ENCODE measurements at regions not wholly inside any gene's neighbourhood (a gene's known extent, or its start where the extent isn't known, plus 50 kb on each side); places are given as distances from the start of the nearest gene placed in this dataset.
A peak's percentile ranks its signal among the peaks of the same experiment; 100 is the strongest.
"Not testable (repeated sequence)": the region's sequence is repeated elsewhere in the genome, so short reads cannot be mapped to it uniquely, and the experiment has no call there.

DNA sequence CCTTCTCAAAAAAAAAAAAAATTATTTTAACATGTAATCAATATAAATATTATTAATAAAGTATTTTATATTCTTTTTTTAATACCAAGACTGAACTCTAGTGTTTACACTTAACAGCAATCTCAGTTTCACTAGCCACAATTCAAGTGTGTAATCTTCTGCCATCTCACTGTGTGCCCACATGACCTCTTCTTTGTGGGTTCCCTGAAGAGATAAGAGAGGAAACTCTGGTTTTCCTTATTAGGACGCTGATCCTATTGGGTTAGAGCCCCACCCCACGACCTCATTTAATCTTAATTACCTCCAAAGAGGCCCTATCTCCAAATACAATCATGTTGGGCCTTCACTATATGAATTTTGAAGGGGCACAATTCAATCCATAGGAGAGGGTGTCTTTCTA is 177.6 kb downstream of the STK31 start:
- DNase-seq (ENCODE audit: low read depth), result no peak

DNA sequence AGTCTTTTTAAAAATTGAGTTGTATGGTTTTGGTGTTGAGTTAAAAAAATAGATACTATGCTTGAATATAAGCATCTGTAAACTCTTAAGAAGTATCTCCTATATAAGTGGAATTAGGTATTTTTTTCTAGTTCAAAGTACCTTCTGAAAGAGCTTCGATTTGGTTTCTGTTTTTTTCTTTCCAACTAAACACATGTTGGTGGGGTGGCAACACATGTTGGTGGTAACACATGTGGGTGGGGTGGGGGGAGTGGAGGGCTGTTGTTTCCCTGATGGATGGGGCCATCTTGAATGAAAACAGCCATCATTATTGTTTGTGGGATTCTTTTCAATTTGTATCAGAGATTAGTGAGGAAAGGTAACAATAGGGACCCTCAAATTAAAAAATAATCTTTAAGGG is 178.9 kb downstream of the STK31 start:
- DNase-seq (ENCODE audit: low read depth), result no peak

DNA sequence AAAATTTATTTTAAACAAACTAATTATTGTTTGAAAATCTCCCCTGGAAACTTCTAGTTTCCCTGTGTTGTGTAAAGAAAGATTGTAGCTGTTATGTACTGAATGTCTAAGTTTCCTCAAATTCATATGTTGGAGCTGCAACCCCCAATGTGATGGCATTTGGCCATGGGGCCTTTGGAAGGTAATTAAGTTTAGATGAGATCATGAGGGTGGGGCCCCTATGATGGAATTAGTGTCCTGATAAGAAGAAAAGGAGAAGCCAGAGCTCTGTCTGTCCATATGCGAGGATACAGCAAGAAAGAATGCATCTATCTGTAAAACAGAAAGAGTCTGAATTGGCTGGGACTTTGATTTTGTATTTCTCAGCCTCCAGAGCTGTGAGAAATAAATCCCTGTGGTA is 179.5 kb downstream of the STK31 start:
- DNase-seq (ENCODE audit: low read depth), result no peak

DNA sequence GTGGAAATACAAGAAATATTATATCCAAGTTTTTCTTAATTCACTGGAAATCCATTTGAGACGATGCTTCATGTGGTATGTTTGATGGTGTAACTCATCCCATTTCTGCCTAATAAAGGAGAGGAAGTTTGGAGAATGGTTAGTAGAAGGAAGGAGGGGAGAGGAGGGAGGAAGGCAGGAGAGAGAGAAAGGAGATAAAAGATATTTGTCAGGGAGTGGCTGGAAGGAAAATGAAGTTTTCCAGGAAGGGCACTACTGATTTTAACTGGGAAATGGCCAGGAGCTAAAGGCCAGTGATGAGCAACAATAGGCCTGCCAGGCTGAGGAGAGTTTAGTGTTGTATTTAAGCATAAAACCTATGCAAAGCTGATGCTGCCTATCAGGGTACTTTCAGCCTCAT is 182.0 kb downstream of the STK31 start:
- DNase-seq (ENCODE audit: low read depth), result no peak

DNA sequence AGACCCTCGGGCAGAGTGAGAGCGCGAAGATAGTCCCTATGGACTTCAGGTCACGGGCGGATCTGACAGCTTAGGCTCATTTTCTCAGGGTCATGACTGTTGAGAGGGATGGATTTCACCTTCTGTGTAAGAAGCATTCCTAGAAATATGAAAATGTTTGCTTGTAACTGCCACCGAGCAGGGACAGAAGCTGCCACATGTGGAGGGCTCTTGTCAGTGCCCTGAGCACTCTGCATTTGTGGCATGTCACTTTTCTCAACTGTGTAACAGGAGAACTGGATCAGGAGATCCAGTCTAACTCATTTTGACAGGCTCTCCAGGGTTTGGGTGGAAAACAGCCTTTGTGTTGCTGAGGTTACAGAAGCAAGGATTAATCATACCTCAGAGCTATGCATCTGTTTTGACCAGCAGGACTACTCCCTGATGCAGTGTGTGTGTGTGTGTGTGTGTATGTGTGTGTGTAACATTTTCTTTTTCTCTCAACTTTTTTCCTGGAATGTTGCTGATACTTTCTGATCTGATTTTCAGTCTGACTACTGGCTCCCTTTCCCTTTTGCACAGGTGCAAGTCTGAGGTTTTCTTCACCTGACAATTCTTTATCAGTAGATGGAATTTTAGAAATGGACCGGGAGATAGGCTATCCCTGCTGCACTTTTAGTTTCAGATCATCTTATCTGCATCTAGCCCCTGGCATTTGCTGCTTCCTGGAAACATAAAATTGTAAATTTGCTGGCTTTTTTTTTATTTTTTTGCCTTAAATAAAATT is 183.3 kb downstream of the STK31 start:
- peak; percentile 49 for DNase-seq (ENCODE audit: low read depth)

DNA sequence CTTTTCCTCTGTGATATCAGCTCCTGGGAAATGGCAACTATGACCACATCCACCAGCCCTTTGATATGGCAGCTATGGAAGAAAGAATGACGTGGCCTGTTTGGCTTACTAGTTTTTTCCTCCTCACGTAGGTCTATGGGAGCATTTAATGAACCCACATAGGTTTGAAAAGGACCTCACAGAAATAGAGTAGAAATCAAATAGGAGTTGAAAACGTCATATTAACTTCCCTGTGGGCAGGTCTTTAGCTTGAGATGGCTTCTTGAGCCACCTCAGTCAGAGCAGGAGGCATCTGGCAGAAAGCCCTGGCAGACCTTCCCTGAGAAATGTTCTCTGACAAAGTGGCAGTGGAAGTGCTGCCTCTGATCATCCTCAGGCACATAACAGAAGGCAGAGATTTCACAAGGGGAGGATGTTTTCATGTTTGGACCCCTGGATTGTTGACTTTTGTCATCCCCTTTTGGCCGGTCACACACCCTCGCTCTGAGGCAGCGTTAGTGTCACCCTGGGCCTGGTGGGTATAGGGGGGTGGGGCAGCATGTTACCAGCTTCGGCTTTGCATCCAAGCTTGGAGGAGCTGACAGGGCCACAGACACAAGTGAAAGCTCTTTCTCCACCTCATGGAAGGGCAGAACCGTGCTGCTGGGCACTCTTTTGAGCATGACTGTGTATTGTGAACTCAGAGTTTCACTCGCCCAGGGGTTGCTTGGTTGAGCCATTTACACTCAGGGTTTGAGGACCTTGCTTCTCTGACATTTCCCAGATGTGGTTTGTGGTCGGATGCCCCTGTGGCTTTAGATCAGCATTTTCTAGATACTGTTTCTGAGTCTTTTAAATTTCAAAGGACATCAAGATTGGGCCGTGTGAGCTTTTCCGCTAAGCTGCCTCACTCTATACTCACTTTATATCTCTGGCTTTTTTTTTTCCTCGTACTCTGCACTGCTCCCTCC is 184.2 kb downstream of the STK31 start:
- peak; percentile 60 for DNase-seq (ENCODE audit: low read depth)

DNA sequence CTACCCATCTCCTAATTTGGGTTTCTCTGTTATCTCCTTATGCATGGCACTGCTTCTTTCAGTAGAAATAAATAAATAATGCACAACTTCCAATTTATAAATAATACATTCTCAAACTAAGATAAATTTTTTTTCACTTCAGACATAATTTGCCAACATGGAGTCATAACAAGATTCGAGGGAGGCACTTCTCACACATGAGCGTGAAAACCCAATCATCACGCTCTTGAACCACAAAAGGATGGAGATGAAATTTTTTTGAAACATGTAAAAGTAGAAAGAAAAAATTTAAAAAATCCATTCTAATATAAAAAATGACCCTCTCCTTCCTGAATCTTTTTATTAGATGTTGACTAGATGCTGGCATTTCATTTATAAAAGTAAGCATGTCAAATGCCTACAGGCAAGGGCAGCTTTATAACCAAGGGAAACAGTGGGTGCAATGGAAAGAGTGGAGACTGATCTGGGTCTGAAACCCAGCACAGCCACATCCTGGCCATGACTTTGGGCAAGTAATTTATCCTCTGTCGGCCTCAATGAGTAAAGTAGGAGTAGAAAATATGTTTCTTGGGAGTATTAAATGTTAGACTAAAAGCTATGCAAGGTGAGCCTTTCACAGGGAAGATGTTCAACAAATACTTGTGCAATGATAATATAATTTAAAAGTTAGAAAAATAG is 185.0 kb downstream of the STK31 start:
- no peak for DNase-seq (ENCODE audit: low read depth)

DNA sequence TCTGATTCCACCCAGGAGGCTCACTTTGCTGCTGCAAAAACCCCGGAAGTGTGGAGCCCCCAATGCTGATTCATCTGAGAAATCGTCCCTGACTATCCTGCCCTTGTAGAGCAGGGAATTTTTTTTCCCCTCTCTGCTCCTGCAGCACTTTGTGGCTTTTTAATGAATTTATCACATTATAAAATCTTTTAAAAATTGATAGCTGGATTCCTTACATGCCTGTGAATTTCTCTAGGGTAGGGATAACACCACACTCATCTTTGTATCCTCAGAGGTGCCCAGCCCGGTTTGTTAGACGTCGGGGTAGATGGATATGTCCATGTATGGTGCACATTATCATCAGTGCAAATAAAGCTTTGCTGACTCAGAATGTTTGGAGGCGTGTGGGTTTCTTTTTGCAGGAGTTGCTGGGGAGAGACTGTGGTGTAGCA is 185.7 kb downstream of the STK31 start:
- peak; percentile 50 for DNase-seq (ENCODE audit: low read depth)

DNA sequence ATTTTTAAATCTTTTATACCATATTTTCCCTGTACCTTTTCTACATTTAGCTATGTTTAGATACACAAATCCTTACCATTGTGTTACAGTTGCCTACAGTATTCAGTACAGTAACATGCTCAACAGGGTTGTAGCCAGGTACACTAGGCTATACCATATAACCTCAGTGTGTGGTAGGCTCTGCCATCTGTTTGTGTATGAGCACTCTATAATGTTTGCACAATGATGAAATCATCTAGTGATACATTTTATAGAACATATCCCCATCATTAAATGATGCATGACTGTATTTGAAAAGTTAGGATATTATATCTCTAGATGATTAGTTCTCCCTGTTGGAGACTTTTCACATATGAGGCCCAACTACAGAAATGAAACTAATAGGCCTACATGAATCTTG is 188.6 kb downstream of the STK31 start:
- DNase-seq (ENCODE audit: low read depth), result no peak

DNA sequence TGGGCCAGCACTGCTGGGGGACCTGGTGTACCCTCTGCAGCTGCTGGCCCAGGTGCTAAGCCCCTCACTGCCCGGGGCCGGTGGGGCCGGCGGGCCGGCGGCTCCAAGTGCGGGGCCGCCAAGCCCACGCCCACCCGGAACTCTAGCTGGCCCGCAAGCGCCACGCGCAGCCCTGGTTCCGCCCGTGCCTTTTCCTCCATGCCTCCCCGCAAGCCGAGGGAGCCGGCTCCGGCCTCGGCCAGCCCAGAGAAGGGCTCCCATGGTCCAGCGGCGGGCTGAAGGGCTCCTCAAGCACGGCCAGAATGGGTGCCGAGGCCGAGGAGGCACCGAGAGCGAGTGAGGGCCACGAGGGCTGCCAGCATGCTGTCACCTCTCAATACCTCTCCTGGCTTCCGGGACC is 194.9 kb downstream of the STK31 start:
- not testable (repeated sequence) for DNase-seq (ENCODE audit: low read depth)

DNA sequence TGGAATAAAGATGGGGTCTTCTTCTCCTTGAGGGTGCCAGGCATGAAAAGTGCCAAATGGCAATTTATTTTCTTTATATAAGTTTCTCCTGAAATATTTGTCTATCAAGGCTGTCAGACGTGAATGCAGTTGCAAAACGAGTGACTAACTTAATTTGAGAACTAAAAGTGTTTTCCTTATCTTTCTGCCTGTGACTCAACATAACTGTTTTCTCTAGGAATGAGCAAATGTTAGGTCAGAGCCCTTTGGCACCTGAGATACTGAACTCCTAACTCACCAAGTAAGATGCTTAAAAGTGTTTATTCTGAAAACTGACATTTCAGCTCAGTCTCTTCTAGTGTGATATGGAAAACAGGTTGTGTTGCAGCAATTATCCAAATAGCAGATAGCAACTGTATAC is 197.0 kb downstream of the STK31 start:
- peak; percentile 50 for DNase-seq (ENCODE audit: low read depth)

DNA sequence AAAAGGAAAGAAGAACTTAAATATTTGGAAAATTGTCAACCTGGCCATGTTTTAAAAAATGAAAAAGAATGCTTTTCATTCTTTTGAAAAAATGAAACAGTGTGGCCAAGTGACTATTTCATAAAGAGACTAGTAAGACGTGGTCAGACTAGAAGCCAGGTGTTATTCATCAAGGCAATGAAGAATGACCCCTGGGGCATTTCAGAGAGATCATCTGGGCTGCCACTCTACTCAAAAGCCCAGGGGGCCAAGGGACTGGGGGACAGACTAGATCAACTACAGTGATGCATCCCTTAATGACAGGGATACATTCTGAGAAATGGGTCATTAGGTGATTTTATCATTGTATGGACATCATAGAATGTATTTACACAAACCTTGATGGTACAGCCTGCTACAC is 199.4 kb downstream of the STK31 start:
- DNase-seq (ENCODE audit: low read depth), result no peak

DNA sequence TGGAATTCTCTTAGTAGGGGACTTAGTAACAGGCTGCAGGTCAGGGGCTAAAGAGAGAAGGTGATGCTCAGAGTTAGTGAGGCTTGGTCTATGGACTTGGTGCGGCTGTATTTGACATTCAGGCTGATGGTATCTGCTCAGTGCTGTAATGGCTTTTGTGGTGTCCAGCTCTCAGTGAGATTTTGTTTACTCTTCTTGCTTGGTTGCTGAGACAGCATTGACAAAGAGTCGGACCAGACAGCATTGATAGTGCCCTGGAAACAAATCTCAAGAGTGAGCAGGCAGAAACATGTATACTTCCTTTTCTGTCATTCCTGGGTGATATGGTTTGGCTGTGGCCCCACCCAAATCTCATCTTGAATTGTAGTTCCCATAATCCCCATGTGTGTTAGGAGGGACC is 202.0 kb downstream of the STK31 start:
- DNase-seq (ENCODE audit: low read depth), result no peak

DNA sequence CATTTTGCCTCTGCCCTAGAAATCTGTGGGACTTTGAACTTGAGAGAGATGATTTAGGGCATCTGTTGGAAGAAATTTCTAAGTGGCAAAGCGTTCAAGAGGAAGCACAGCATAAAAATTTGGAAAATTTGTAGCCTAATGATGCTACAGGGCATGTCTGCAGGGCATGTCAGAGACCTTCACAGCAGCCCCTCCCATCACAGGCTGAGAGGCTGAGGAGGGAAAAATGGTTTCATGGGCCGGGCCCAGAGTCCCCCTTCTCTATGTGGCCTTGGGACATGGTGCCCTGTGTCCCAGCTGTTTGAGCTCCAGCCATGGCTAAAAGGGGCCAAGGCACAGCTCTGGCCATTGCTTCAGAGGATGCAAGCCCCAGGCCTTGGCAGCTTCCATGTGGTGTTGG is 203.0 kb downstream of the STK31 start:
- no peak for DNase-seq (ENCODE audit: low read depth)

DNA sequence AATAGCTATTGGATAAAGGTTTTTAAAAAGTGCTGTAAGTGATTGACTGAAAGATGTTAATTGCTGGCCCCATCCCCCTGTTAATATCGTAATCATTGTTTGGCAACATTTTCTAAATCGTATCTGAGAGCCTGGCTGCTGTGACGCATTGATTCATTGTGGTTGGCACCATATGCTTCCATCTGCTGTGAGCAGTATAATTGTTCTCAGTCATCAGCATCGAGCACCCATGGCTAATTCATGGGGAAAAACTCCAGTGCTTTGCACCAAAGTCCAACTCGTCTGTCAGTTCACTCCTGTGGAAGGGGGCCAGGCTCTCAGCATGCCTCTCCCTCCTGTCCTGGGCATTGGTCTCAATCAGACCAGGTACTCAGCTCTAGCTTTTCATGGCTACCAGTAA is 205.2 kb downstream of the STK31 start:
- no peak for DNase-seq (ENCODE audit: low read depth)

DNA sequence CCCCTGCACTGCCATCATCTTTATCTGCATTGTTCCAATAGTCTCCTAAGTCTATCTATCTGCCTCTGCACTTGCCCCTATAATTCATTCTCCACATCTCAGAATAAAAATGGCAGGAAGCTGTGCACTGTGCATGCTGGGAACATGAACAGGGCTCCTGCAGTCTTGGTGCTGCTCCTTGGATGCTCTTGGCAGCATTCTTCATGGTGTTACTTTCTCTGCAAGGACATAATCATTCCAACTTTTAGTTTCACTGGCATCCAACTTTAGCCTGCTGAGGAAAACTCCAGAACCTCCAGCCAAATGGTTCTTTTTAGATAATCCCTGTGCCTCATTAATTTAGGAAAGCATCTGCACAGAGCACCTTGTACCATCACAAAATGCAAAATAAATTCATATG is 208.3 kb downstream of the STK31 start:
- no peak for DNase-seq (ENCODE audit: low read depth)

DNA sequence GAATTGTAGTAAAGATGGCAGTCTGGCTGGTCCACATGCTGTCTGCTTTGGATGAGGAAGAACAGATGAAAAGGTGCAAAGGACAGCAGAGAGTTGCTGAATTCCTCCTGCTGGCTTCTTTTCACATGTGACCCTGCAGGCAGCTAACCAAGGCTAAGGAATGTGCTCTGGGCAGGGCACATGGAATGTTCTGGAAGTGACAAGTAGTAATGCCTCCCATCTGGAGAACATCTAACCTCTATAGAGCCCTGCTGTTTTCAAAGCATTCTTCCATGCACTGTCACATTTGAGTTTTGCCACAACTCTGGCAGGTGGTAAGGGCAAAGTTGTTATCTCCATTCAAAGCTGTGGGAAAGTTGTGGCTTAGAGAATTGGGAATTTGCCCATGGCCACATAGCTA is 208.8 kb downstream of the STK31 start:
- DNase-seq (ENCODE audit: low read depth), result no peak

DNA sequence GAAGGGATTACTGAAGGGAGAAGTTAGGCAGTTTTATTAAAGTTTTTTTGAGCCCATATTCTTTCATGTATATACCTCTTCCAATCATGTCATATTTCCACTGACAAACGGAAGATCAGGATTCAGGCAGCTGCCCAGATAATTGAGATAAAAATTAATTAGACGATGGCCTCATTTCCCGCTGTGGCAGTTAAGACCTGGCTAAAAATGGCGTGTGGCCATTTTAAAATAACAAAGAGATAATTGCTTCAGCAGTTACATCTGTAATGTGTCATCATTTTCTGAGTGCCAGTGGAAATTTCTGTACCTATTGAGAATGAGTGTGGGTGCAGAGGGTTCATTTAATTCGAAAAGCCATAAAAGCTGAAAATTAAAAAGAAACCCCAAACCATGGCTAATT is 215.1 kb downstream of the STK31 start:
- no peak for DNase-seq (ENCODE audit: low read depth)

DNA sequence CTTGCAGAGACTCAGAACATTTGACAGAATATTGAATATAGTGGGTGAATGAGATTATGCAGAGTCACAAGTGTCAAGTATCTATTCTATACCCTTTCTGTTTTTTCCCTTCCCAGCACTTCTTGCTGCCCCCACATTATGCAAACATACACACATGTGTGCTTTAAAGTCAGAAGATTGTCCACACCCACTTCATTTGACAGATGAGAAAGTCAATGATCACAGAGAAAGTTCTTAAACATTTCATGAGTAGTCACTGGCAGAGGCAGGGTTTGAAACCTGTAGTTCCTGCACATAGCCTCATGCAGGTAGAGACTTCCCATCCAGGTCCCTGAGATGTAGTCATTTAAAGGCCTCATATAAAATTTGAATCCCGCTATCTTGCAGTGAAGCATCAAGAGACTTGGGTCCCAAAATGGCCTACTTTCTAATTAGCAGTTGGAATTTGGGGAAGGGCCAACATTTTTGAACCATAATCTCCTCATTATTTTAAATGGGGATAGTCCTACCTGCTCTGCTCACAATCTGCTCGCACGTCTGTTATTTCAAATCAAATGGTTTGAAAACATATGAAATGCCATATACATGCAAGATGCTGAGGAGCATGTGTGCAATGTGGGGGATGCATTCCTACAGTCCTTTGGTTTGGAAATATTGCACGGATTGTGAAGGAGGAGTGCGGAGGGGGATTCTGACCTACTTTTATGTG is 217.8 kb downstream of the STK31 start:
- no peak for DNase-seq (ENCODE audit: low read depth)

DNA sequence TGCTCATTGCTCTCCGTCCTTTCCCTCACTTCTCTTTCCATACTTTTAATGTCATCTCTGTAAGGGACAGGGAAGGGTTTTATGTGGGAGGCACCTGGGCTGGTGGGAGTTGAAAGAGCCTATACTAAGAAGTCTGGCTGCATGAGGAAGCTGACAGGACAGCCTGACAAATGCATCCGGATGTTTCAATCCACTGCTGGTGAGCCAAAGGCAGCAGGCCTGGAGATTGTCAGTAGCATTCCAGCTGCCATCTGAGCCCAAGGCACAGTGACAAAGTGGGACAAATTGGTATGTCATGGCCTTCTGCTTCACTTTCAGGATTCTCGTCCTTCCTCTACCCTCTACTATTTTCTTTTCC is 218.4 kb downstream of the STK31 start:
- no peak for DNase-seq (ENCODE audit: low read depth)

DNA sequence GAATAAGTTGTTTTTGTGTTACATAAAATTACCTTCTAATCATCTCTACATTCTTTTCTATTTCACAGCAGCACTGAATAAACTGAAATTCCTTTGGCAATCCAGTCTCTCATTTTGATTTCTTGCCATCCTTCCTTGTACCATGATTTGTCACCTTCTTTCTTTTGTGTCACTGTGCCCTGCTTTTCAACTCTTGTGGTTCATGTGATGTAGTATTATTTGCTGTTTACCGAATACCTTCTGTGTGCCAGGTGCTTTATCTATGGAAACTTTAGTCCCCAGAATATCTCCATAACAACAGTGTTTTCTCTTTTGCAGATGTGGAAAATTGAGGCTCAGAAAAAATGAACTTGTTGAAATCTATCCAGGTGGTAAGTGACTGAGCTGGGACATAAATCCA is 220.3 kb downstream of the STK31 start:
- DNase-seq (ENCODE audit: low read depth), result no peak

DNA sequence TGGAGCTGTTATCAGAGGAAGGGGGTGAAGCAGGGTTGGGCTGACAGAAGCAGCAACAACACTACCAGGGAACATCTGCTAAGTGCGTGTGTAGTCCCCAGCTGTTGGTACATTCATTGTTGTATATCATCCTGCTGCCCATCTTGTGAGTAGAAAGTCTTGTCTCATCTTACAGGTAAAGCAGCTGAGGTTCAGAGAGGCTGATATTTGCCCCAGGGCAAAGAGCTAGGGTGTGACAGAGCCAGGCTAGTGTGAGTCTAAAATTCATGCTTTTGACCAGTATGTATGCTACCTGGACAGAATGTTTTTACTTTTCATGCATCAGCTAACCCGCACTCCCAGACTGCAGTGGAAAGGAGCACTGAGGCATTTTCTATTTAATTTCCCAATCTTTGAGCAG is 221.6 kb downstream of the STK31 start:
- no peak for DNase-seq (ENCODE audit: low read depth)
